GM21529 (cell line): ENCODE measurements at regions not wholly inside any gene's neighbourhood (a gene's known extent, or its start where the extent isn't known, plus 50 kb on each side); places are given as distances from the start of the nearest gene placed in this dataset.

Experiments used
- ATAC-seq: cut with Tn5 transposase; IDR thresholded peaks from one replicate; pipeline ENCODE4 v1.9.1; 2021; ENCODE audit not compliant: unreplicated experiment

- ATAC-seq = no peak
Measured at GRCh38 chr7:21028186-21028585, 241.5 kb upstream of the SP8 start.

DNA sequence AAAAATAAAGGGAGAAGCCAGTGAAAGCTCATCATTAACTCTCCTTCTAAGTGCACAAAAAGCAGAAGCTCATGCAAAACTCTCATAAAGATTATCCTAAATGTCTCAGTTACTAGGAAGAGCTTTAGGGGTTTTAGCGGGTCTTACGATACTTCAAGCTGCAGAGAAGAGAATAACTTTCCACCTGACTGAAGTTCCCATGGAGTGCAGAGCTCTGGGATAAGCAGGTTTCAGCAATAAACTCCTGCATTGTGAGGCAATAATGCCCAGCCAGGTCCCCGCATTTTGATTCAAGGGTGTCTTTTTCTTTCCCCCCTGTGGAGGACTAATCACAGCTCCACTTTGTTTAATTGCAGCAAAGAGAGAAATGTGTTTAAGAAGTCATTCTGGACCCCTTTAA lies 241.9 kb upstream of the SP8 start:
- ATAC-seq = no peak

GRCh38 chr7:21029006-21029405 lies 242.3 kb upstream of the SP8 start:
- ATAC-seq = no peak

DNA sequence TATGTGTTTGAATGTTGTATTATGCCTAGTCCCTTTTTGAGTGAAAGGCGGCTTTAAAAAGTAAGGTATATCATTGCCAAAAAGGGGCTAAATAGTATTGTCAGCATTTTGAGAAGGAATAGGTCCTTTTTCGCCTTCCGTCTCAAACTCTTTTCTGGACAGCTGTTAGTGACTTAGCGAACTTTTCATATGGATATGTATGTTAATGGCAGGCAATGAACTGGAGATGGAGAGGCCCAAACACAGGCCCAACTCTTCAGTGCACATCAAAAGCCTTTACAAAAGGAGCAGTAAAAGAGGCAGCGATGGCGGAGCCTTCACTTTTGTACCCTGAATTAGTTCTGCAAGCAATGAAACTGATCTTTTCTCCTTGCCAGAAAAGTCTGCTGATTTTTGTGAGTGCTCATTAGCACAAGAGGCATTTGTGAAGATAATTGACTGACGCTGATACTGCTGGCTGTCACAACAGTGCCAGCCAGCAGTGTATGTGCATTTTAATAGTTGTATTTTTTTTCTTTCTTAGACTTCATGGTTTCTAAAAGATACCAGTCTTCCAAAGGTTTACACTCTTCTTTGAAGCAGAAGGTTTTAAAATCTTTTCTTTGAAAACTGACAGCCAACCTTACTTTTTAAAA lies 243.7 kb upstream of the SP8 start:
- ATAC-seq = no peak

DNA sequence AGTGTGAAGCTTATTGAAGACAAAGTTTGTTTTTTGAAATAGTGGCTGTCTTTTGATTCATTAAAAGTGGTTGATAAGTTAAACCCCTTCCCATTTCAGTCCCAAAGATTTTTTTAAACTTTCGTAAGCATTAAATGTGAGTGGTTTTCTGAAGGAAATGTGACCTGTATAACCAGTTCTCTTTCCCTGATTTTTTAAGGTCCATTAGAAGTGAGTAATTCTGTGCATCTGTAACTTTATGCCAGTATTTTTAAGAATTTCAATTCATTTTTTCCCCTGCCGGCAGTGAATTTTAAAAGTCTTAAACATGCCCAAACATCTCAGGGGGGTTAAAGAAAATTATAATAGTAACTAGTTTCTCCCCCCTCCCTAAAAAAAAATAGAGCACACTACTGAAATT lies 254.6 kb upstream of the SP8 start:
- ATAC-seq = no peak

- ATAC-seq = no peak
Measured at GRCh38 chr7:21041666-21042065, 255.0 kb upstream of the SP8 start.

GRCh38 chr7:21044384-21044783 lies 257.7 kb upstream of the SP8 start:
- ATAC-seq = no peak

DNA sequence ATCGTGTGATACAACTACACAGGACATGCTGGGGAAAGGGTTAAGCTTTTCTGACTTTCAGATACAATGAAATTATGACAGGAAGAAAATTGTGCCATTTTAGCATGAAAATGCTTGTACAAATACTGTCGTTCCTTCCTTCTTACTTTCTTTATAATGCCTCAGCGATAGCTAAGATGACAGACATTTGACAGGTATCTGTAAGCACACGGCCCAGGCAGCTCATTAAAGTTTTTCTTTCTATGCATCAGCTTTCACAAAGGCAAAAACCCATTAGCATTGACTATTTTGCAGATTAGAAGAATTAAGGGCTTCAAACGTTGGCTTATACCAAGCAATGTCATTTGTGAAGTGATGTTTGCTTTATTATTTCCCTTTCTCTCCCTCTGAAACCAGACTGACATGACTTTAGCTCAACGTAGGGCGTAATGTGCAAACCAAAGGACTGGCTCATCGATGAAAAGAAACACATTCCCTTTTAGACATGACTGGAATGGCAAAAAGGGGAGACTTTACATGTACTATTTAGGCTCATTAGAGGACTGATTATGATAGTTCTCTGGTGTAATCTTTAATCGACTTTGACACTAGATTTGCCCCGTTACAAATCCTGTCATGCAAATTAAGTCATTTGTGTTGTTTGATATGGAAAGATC lies 258.4 kb upstream of the SP8 start:
- no peak for ATAC-seq

GRCh38 chr7:21051865-21052264 lies 265.2 kb upstream of the SP8 start:
- no peak for ATAC-seq

- no peak for ATAC-seq
Measured at GRCh38 chr7:21054427-21055112, 267.9 kb upstream of the SP8 start.

- no peak for ATAC-seq
Measured at GRCh38 chr7:21059069-21059468, 272.4 kb upstream of the SP8 start.

DNA sequence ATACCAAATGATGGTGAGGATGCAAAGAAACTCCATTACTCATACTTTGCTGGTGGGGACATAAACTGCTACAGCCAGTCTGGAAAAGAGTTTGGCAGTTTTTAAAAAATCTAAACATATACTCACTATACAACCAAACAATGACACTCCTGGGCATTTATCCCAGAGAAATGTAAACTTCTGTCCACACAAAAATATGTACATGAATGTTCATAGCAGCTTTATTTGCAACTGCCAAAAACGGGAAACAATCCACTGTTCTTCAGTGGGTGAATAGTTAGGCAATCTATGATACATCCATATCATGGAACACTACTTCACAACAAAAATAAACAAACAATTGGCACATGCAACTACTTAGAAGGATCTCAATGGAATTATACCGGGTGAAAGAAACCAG lies 276.4 kb upstream of the SP8 start:
- no peak for ATAC-seq

DNA sequence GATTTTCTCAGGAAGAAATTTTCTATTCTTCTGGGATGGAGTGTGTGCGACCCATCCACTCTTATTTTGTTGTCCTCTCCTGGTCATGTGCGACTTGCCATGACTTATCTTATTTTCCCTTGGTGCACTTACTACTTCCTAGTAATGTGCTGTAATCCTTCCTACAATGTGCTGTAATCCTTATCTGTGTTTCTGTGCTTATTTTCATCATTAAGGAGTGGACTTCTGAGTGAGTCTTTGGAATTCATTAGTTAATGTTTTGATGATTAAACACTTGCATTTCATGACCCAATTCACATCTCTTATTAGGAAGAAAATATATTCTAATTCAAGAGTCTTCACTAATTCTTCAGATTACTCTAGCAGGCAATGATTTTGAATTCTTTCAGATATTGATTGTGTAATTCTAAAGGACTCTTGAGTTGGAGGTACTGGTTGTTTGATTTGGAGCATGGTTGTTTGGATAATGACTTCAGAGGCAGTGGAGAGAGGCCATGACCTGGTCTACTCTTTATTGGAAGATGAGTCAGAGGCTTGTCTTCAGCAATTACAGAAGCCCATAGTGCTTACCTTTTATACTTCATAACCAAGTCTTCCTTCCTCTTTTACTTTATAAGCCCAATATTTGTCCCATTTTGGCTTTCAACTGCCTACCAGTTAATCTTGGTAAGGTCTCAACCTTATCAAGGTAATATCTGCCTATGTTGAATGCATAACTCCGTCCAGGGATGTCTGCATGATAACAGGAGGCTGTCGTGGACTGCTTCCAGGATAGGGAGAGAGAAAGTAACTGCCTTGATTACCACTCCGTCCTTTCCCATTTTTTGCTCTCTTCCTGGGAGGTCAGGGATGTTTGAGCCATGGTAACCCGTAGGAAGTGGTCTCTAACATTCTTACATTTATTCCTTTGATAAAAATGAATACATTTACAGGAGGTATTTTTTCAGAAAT lies 278.3 kb upstream of the SP8 start:
- no peak for ATAC-seq

- ATAC-seq = no peak
Measured at GRCh38 chr7:21066221-21066620, 279.5 kb upstream of the SP8 start.

- ATAC-seq = no peak
Measured at GRCh38 chr7:21067216-21067615, 280.5 kb upstream of the SP8 start.

GRCh38 chr7:21070571-21071090 lies 283.9 kb upstream of the SP8 start:
- ATAC-seq = no peak

DNA sequence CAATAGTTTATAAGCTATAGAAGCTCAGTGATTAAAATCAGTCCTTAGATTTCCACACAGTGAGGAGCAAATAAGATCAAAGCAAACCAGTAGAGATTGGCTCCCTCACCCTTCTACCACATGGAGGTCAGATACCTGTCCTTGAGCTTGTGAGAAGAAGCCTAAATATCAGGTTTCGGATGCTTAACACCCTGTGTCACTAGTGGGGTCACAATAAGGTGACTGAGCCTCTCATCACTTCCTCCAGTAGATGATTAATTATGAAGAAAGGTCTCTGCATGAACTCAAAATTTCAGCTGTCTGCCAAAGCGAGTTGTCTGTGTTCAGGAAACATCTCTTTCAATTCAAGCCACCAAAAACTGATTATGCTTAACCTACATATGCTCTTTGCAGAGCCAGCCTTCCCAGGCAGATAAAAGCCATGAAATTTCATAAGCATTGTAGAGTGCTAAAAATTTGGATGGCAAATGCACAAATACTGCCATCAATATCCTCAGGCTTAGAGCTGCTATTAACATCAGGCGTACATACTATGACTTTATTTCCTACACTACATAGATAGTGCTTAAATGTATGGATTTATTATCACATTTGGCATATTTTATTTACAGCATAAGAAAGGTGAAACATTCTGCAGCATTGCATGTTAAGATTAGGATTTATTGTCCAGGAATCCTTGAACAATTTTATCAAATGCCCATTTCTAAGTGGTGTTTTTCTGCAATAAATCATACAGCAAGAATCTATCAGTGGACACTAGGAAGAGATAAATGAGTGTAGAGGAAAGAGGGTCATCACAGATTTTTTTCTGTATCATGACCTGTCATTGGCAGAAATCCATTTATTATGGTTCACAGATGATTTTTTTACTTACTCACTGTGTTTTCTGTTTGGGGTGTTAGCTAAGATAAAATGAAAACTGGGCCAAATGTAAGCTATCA lies 285.1 kb upstream of the SP8 start:
- peak; percentile 83 for ATAC-seq

DNA sequence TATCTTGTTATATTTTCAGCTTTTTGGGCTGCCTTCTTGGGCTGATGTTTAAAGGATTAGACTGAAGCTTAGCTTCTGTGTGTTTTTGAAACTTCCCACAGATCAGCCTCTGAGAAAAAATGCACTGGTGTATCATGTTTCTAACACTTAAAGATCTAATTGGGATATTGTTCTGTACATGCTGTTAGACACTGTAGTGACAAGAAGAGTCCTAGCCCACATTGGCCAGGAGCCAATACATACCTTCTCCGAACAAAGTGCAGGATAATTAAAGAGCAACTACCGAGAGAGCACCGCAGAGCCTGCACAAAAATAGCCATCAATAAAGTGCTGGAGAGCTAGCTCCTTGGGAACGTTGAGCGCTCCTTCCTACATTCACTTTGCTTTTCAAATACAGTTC lies 289.4 kb upstream of the SP8 start:
- ATAC-seq = no peak

GRCh38 chr7:21076574-21076973 lies 289.9 kb upstream of the SP8 start:
- no peak for ATAC-seq

- ATAC-seq = no peak
Measured at GRCh38 chr7:21077602-21078001, 290.9 kb upstream of the SP8 start.
